ENCODE measurements at regions not wholly inside any gene's neighbourhood (a gene's known extent, or its start where the extent isn't known, plus 50 kb on each side); places are given as distances from the start of the nearest gene placed in this dataset.

GRCh38 chr2:444937-445884, 157.3 kb upstream of the ALKAL2 start:
- no peak for TF ChIP-seq EZH2 (IDR thresholded peaks at IDR 0.05; ENCODE audit: low read length, missing control alignments)
- no peak for TF ChIP-seq CTCF (conservative IDR thresholded peaks at IDR 0.05 in 1 of 2, IDR thresholded peaks at IDR 0.05 in 1 of 2; ENCODE audit: low read depth in 1 of 2, low read length in 2 of 2)

GRCh38 chr2:443741-444140, 155.8 kb upstream of the ALKAL2 start:
- DNase-seq (ENCODE audit: low read depth in 2 of 2): no peak
- H3K79me2 ChIP-seq (ENCODE audit: control insufficient read depth, insufficient read depth, low read length): no peaks in the 10 kb centered on the region
- H3K27me3 ChIP-seq (ENCODE audit: control insufficient read depth, insufficient read depth, low read length): no peaks in the 10 kb centered on the region
- no peak overlapping the region for H3K4me2 ChIP-seq (ENCODE audit: extremely low read depth, insufficient read depth, low read length)
- H3K9ac ChIP-seq (ENCODE audit: insufficient read depth, low read length): no peak overlapping the region
- H3K27ac ChIP-seq (ENCODE audit: insufficient read depth, low read length): no peak overlapping the region
- H3K4me3 ChIP-seq (replicated peaks in 1 of 4; ENCODE audit: control extremely low read depth in 1 of 4, insufficient read depth in 1 of 4, low read depth in 3 of 4, low read length in 4 of 4): no peak overlapping the region
- no peak overlapping the region for H2AFZ ChIP-seq (ENCODE audit: low read length)
- TF ChIP-seq EZH2 (IDR thresholded peaks at IDR 0.05; ENCODE audit: low read length, missing control alignments) (no peak), CTCF (conservative IDR thresholded peaks at IDR 0.05 in 1 of 2, IDR thresholded peaks at IDR 0.05 in 1 of 2; ENCODE audit: low read depth in 1 of 2, low read length in 2 of 2) (no peak)
- H3K36me3 ChIP-seq (ENCODE audit: control insufficient read depth, insufficient read depth, low read length): no peaks in the 10 kb centered on the region
- H3K4me1 ChIP-seq (ENCODE audit: control insufficient read depth, extremely low read depth, insufficient read depth, low read length): no peaks in the 10 kb centered on the region
- H3K9me3 ChIP-seq (ENCODE audit: control insufficient read depth, insufficient read depth, low read depth, low read length): no peaks in the 10 kb centered on the region
- no peaks in the 10 kb centered on the region for H4K20me1 ChIP-seq (ENCODE audit: control insufficient read depth, extremely low read depth, insufficient read depth, low read length)

More at GRCh38 chr2:444937-445884, 157.3 kb upstream of the ALKAL2 start:
- Histone ChIP-seq H3K4me2 (ENCODE audit: extremely low read depth, insufficient read depth, low read length) (no peak overlapping the region), H3K36me3 (ENCODE audit: control insufficient read depth, insufficient read depth, low read length) (no peaks in the 10 kb centered on the region), H3K9me3 (ENCODE audit: control insufficient read depth, insufficient read depth, low read depth, low read length) (no peaks in the 10 kb centered on the region), H4K20me1 (ENCODE audit: control insufficient read depth, extremely low read depth, insufficient read depth, low read length) (no peaks in the 10 kb centered on the region), H3K4me3 (replicated peaks in 1 of 4; ENCODE audit: control extremely low read depth in 1 of 4, insufficient read depth in 1 of 4, low read depth in 3 of 4, low read length in 4 of 4) (no peak overlapping the region), H3K79me2 (ENCODE audit: control insufficient read depth, insufficient read depth, low read length) (no peaks in the 10 kb centered on the region), H3K4me1 (ENCODE audit: control insufficient read depth, extremely low read depth, insufficient read depth, low read length) (no peaks in the 10 kb centered on the region), H3K9ac (ENCODE audit: insufficient read depth, low read length) (no peak overlapping the region), H2AFZ (ENCODE audit: low read length) (no peak overlapping the region), H3K27me3 (ENCODE audit: control insufficient read depth, insufficient read depth, low read length) (no peaks in the 10 kb centered on the region), H3K27ac (ENCODE audit: insufficient read depth, low read length) (no peak overlapping the region)
- no peak for DNase-seq (ENCODE audit: low read depth in 2 of 2)

- Histone ChIP-seq H3K9me3 (ENCODE audit: control insufficient read depth, insufficient read depth, low read depth, low read length) (no peaks in the 10 kb centered on the region), H2AFZ (ENCODE audit: low read length) (no peak overlapping the region), H3K4me1 (ENCODE audit: control insufficient read depth, extremely low read depth, insufficient read depth, low read length) (no peaks in the 10 kb centered on the region), H3K4me3 (replicated peaks in 1 of 4; ENCODE audit: control extremely low read depth in 1 of 4, insufficient read depth in 1 of 4, low read depth in 3 of 4, low read length in 4 of 4) (no peak overlapping the region), H3K79me2 (ENCODE audit: control insufficient read depth, insufficient read depth, low read length) (no peaks in the 10 kb centered on the region), H3K27me3 (ENCODE audit: control insufficient read depth, insufficient read depth, low read length) (no peaks in the 10 kb centered on the region), H3K4me2 (ENCODE audit: extremely low read depth, insufficient read depth, low read length) (no peak overlapping the region), H3K9ac (ENCODE audit: insufficient read depth, low read length) (no peak overlapping the region), H3K36me3 (ENCODE audit: control insufficient read depth, insufficient read depth, low read length) (no peaks in the 10 kb centered on the region), H4K20me1 (ENCODE audit: control insufficient read depth, extremely low read depth, insufficient read depth, low read length) (no peaks in the 10 kb centered on the region), H3K27ac (ENCODE audit: insufficient read depth, low read length) (no peak overlapping the region)
- no peak for DNase-seq (ENCODE audit: low read depth in 2 of 2)
- TF ChIP-seq CTCF (conservative IDR thresholded peaks at IDR 0.05 in 1 of 2, IDR thresholded peaks at IDR 0.05 in 1 of 2; ENCODE audit: low read depth in 1 of 2, low read length in 2 of 2) (no peak), EZH2 (IDR thresholded peaks at IDR 0.05; ENCODE audit: low read length, missing control alignments) (no peak)
Observed at GRCh38 chr2:443216-443615, 155.3 kb upstream of the ALKAL2 start.
